ENCODE measurements at regions not wholly inside any gene's neighbourhood (a gene's known extent, or its start where the extent isn't known, plus 50 kb on each side); places are given as distances from the start of the nearest gene placed in this dataset.

GRCh38 chr12:74816398-74817175, 279.0 kb downstream of the ATXN7L3B start:
- DNase-seq (ENCODE audit: low read depth) = no peak

DNA sequence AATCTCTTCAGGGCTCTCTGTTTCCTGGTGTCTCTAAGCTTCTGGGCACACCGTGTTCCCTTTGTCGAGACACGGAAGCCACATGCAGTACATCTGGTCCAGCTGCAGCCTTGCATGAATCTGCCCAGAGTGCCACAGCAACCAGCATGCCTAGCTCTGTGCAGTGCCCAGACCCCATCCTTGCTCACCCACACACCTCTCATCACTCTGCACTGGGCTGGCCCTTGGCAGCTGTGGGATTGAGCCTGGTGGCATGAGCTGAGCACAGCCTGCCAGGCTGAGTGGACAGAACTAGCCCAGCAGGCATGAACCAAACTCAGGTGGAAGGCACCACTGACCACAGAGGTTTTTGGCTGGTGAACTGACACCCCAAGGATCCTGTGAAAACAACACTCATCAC, 279.9 kb downstream of the ATXN7L3B start:
- no peak for DNase-seq (ENCODE audit: low read depth)

- DNase-seq (ENCODE audit: low read depth) = no peak
Measured at GRCh38 chr12:74818412-74818811, 280.8 kb downstream of the ATXN7L3B start.

DNA sequence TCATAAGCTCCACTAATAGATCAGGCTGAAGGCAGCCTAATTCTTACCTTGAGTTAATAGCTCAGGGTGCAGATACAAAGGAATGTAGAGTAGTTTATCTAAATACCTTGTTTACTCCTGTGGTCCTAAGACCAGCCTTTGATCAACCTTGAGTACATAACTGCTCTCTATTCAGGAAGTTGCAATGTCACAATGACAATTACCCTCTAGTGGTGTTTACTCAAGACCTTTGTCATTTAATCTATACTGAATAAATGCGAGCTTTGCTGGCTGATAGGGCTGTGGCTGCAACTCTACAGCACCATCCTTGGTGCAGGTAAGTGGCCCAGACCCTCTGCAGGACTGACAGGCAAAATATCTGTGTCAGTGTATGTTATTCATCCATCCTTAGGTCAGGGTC, 282.7 kb downstream of the ATXN7L3B start:
- no peak for DNase-seq (ENCODE audit: low read depth)

GRCh38 chr12:74836567-74836966, 298.9 kb downstream of the ATXN7L3B start:
- DNase-seq (ENCODE audit: low read depth) = no peak

- DNase-seq (ENCODE audit: low read depth) = no peak
Measured at GRCh38 chr12:74846116-74846515, 308.5 kb downstream of the ATXN7L3B start.

GRCh38 chr12:74847169-74847568, 309.5 kb downstream of the ATXN7L3B start:
- no peak for DNase-seq (ENCODE audit: low read depth)

DNA sequence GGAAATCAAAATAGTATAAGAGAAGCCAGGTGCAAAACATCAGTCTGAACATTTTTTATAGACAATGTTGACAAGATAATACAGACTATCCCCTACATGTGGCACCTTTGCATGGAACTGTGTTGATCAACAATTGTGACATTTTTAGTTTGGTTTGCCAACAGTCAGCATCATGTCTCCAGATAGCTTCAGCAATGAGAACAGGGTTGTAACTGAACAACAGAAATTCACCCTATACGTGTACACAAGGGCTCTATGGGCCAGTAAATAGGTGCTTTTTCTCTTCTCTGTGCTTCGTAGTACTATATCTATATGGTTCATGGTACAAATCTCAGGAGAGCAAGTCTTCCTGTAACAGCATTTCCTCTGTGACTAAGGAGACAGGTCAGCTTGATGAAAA, 310.4 kb downstream of the ATXN7L3B start:
- no peak for DNase-seq (ENCODE audit: low read depth)

- no peak for DNase-seq (ENCODE audit: low read depth)
Measured at GRCh38 chr12:74849801-74850200, 312.2 kb downstream of the ATXN7L3B start.

GRCh38 chr12:74871817-74872216, 334.2 kb downstream of the ATXN7L3B start:
- no peak for DNase-seq (ENCODE audit: low read depth)

DNA sequence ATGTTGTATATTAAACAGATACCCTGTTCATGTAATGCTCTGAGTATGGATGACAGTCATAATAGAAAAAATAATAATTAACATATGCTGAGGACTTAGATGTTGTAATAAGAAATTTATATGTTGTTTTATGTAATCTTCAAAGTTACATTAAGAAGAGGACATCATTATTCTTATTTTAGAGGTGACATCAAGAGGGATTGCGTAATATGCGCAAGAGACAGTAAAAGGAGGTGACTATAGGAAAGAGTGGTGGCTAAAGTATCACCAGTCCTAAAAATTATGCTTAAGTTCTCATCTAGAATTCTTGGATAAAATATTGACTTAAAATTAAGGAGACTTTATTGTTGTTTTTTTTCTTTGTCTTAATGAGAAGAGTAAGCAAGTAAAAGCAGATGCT, 323.9 kb downstream of the KCNC2 start:
- no peak for DNase-seq (ENCODE audit: low read depth)

DNA sequence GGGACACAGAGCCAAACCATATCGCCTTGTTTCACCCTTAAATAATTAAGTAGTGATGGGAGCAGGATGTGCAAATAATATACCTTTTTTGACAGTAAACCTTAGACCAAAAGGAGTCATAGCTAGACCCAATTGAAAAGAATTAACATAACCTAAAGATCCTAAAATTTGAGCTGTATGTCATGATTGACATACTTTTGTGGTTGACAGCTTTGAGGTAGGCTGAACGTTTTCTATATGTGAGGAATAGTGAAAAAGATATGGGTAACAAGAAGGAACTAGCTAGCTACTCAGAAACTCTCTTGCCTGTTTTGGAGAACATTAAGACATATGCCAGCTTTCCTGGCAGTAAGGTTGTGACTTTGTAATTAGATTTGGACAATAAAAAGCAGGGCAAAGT, 320.6 kb downstream of the KCNC2 start:
- DNase-seq (ENCODE audit: low read depth) = no peak

GRCh38 chr12:74889563-74890236, 319.9 kb downstream of the KCNC2 start:
- DNase-seq (ENCODE audit: low read depth) = no peak

DNA sequence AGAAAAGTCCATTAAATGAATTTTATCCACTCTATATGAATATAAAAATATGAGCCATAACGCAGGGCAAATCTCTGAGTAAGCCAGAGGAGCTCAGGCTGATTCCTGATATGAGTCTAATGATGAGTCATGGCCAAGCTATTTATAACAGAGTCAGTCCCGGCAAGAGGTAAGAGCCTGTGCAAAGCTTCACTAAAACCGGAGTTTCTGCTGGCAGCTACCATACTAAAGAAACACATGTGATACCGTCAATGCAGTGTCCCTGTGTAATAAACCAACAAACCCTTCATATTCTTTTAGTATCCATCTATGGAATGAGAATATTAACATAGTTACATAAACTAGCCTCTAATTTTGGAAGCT, 319.4 kb downstream of the KCNC2 start:
- peak; percentile 50 for DNase-seq (ENCODE audit: low read depth)

DNA sequence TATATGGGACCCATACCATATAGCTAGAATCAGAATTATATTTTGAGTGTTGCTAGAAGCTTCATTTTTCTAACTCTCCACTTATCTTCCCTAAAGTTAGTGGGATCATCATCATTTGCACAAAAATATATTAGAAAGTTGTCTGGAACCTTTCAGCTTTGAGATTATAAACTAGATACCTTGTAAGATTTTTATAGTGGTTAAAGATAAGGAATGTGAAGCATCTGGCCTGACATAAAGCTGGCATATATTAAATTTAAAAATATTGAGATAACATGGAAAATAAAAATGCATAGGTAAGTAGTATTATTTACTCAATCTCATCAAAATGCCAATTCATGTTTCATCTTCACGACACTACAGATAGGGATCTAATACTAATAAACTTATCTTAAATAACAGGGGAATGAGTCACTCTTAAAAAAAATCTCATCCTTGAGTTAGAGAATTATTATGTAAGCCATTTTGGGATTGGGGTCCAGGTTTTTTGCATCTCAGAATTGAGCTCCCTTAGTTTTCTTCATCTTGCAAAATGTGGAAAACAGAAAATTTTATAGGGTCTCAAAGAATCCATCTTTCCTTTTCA, 318.5 kb downstream of the KCNC2 start:
- DNase-seq (ENCODE audit: low read depth) = no peak

- DNase-seq (ENCODE audit: low read depth) = no peak
Measured at GRCh38 chr12:74892057-74892633, 317.5 kb downstream of the KCNC2 start.

- no peak for DNase-seq (ENCODE audit: low read depth)
Measured at GRCh38 chr12:74896186-74896585, 313.5 kb downstream of the KCNC2 start.

DNA sequence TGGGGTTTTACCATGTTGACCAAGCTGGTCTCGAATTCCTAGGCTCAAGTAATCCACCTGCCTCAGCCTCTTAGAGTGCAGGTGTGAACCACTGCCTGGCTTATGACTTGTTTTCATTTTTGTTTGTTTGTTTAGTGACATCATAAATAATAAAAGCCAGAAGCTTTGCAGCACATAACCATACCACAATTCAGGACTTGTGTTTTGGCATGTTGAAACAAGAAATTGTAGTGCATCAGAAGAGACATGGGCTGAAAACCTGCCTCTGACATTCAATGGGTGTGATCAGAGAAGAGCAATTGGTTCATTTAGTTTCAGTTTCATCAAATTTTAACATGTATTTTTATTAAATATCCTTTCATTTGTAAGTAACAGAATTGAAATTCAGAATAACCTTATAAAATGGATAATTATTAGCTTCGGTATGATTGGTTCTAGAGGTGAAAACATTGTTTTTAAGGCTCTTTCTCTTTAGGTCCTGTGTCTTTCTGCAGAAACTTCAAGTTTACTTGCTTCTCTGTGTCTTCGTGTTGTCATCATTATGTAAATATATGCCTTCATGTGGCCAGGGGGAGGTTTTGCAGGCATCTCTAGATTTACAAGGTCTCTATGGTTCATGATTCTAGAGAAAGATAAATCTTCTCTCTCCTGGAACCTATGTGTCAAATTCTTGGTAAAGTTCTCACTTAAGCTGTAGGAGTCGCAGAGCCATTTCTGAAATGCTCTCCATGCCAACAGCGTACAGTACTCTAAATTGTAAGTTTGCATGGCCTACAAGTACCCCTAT, 312.0 kb downstream of the KCNC2 start:
- no peak for DNase-seq (ENCODE audit: low read depth)

DNA sequence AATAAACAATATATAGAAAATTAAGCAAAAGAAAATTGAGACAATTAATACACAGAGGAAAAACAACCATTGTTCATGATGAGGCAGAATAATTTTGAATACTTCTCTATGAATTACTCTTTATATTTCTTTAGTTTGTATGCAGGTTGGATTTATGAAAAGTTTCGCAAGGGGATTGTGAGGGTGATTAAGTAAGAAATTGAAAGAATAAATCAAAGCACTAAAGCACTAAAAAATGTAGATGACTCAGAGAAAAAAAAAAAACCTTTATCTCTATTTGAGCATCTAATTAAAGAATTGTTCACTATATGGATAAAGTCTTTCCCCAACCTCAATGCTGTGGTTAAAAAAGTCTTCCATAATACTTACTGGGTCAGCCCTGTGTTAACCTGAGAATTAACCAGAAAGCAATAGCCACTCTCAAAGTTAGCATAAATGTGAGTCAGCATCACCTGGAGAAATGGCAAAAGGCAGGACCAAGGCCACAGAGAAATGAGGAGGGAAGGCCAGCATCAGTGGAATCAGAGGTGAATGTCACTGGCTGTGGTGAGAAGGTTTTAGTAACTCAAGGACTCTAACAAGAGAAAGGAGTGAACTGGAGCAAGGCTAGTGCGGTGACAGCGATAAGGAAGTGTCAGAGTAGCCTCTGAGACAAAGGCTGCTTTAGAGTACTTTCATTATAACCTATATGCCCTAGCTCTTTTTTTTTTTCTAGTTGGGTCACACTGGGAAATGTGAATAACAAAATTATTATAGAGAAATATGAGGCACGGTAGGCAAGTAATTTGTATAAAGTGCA, 310.4 kb downstream of the KCNC2 start:
- DNase-seq (ENCODE audit: low read depth) = no peak

GRCh38 chr12:74900232-74900631, 309.4 kb downstream of the KCNC2 start:
- DNase-seq (ENCODE audit: low read depth) = no peak

DNA sequence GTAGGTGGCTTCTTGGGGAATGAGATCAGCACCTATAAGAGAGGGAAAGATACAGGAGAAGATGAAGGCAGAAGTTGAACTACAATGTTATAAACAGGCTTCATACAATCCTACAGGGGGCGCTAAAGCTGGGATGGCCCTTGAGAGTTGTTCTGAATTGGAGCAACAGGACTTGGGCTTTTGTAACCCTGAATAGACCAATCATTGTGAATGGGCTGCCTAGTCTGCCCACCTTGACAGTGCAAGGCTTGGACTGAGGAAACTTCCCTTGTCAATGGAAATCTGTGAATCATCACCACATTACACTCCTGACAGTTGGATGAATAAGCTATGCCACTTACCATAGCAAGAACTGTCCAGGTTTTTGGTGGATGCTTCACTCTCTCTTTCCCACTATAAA, 306.1 kb downstream of the KCNC2 start:
- DNase-seq (ENCODE audit: low read depth) = no peak
